Heart right ventricle (tissue), 16 donors: ENCODE measurements at regions not wholly inside any gene's neighbourhood (a gene's known extent, or its start where the extent isn't known, plus 50 kb on each side); places are given as distances from the start of the nearest gene placed in this dataset.

Experiments used
- ATAC-seq, 8 donors: fragments of 200-7000 bp; cut with Tn5 transposase; one replicate each; pipeline ENCODE4 v1.9.1; 2020; ENCODE audit warnings: mild to moderate bottlenecking in 8 of 8, moderate library complexity in 8 of 8, moderate number of reproducible peaks in 1 of 8
- DNase-seq, 2 donors: peaks; one replicate each; pipeline ENCODE4 v3.0.0-alpha.2; 2020
- H3K27ac ChIP-seq, 10 donors: fragments of 200-600 bp; sonication (generic) in 2 of 10; one replicate each; pipeline versions ENCODE4 v1.5.0 to v1.8.0; 2020 to 2022; ENCODE audit warnings: mild to moderate bottlenecking in 3 of 10
- H3K27me3 ChIP-seq, 7 donors: fragments of 200-600 bp; one replicate each; pipeline ENCODE4 v1.8.0; 2021 to 2022; ENCODE audit warnings: mild to moderate bottlenecking in 2 of 7
- H3K36me3 ChIP-seq, 9 donors: fragments of 200-600 bp; sonication (generic) in 1 of 9; one replicate each; pipeline versions ENCODE4 v1.5.0 to v1.8.0; 2020 to 2022; ENCODE audit warnings: mild to moderate bottlenecking in 2 of 9
- H3K4me1 ChIP-seq, 9 donors: fragments of 200-600 bp; sonication (generic) in 1 of 9; one replicate each; pipeline versions ENCODE4 v1.5.0 to v1.8.0; 2020 to 2022; ENCODE audit warnings: mild to moderate bottlenecking in 4 of 9
- H3K4me3 ChIP-seq, 10 donors: fragments of 200-600 bp; sonication (generic) in 2 of 10; one replicate each; pipeline versions ENCODE4 v1.5.0 to v1.8.0; 2020 to 2022; ENCODE audit warnings: mild to moderate bottlenecking in 7 of 10, moderate library complexity in 2 of 10
- H3K9me3 ChIP-seq, 11 donors: fragments of 200-600 bp in 10 of 11; sonication (generic) in 2 of 11; one replicate each; pipeline versions ENCODE4 v1.5.0 to v1.8.0; 2013 to 2022; ENCODE audit warnings: mild to moderate bottlenecking in 2 of 11, control low read depth in 1 of 11, moderate library complexity in 1 of 11
- CTCF ChIP-seq, 9 donors: fragments of 200-600 bp; sonication (generic) in 2 of 9; IDR thresholded peaks; one replicate each; pipeline versions ENCODE4 v1.5.0 to v1.8.0; 2021 to 2022; ENCODE audit warnings: antibody characterized with exemption in 9 of 9, mild to moderate bottlenecking in 5 of 9, moderate library complexity in 1 of 9
- WGBS, 2 donors: extraction: QIAGEN DNeasy Blood & Tissue Kit; methylation state at CpG; one replicate each; pipeline ENCODE4 v1.1.7; 2013; ENCODE audit warnings: inconsistent platforms in 1 of 2; 5-methylcytosine and 5-hydroxymethylcytosine counted together
- intact Hi-C, 10 donors: fragments of 100-400 bp; cut with DNase I; formaldehyde crosslinking; loops; one replicate each; pipeline versions ENCODE4 v1.11.1 to v1.14.2; 2022
- donor health status: Arrhythmogenic right ventricular cardiomyopathy.
- donor health status: ischemic (EF 13 %, LVEDD 7.1; RV severe dilation, severe dysfunction).
- donor health status: healthy with polysubstance abuse.
- donor health status: DM: no; HTN: yes; CAD: no.
- donor health status: DM: no; HTN: no; CAD: no.
- donor health status: ischemic (EF 25% LVEDD 6.9; RV normal size, moderate dysfunction).
- donor health status: ischemic (EF 25% LVEDD 5.7; RV mildly dilated, moderate dysfunction).
- donor health status: healthy.
- donor health status: DM: yes; HTN: yes; CAD: no.
- donor health status: Ischemic cardiomyopathy.
- donor health status: ischemic (EF 35%, LVEDD 5.7; RV mildly dilated, moderate dysfunction).
- donor health status: nonischemic (EF 11% LVEDD 7.7; RV severe dilation, severe dysfunction).
- donor health status: DM: yes; HTN: yes; CAD: no.
- donor health status: PGD.
- donor health status: ischemic (EF 29% LVEDD 5.4; RV normal size, mild dysfunction).
- donor health status: nonischemic (EF 23%, LVEDD 6.1; RV moderate dilation, normal function).

GRCh38 chr6:147057705-147058342, 146.4 kb upstream of the STXBP5 start:
- ATAC-seq = no peak

GRCh38 chr6:147058786-147059385, 145.3 kb upstream of the STXBP5 start:
- ATAC-seq (no peak), DNase-seq (no peak)
- Histone ChIP-seq H3K4me1 (peaks cover 0 to 5% (median 0%) of the 10 kb centered on the region in 9 donors), H3K27me3 (no peaks in the 10 kb centered on the region), H3K27ac (no peak overlapping the region), H3K4me3 (no peak overlapping the region), H3K9me3 (no peaks in the 10 kb centered on the region), H3K36me3 (no peaks in the 10 kb centered on the region)
- 22 to 32% methylated on average over 1 of the region's 1 CpG for WGBS, 2 donors
- intact Hi-C loops = loop anchor here in 1 of 10 donors (2.0 kb wide), 1 partner anchor 28 kb away; no protein-coding TSS in a partner anchor
- TF ChIP-seq CTCF (IDR thresholded peaks at IDR 0.05) = no peak

More at GRCh38 chr6:147057705-147058342, 146.4 kb upstream of the STXBP5 start:
- no peaks in the 10 kb centered on the region for H3K36me3 ChIP-seq
- H3K27me3 ChIP-seq = no peaks in the 10 kb centered on the region
- WGBS, 2 donors = 78 to 89% methylated on average over 3 of the region's 3 CpGs
- H3K27ac ChIP-seq = no peak overlapping the region
- peaks cover 0 to 5% (median 0%) of the 10 kb centered on the region in 9 donors for H3K4me1 ChIP-seq
- no peak overlapping the region for H3K4me3 ChIP-seq
- intact Hi-C loops = loop anchor here in 1 of 10 donors (2.0 kb wide), 1 partner anchor 27 kb away; no protein-coding TSS in a partner anchor
- no peak for DNase-seq
- no peak for TF ChIP-seq CTCF (IDR thresholded peaks at IDR 0.05)
- H3K9me3 ChIP-seq = no peaks in the 10 kb centered on the region

- no peak for TF ChIP-seq CTCF (IDR thresholded peaks at IDR 0.05)
- 83 to 84% methylated on average over 1 of the region's 1 CpG for WGBS, 2 donors
- no peaks in the 10 kb centered on the region for H3K27me3 ChIP-seq
- H3K9me3 ChIP-seq = no peaks in the 10 kb centered on the region
- H3K4me3 ChIP-seq = no peak overlapping the region
- peaks cover 0 to 5% (median 0%) of the 10 kb centered on the region in 9 donors for H3K4me1 ChIP-seq
- DNase-seq = no peak
- H3K27ac ChIP-seq = no peak overlapping the region
- intact Hi-C loops = no loop called here
- H3K36me3 ChIP-seq = no peaks in the 10 kb centered on the region
- ATAC-seq = no peak
These were observed 143.6 kb upstream of the STXBP5 start for GRCh38 chr6:147060636-147061035.

- peaks cover 0 to 5% (median 0%) of the 10 kb centered on the region in 9 donors for H3K4me1 ChIP-seq
- ATAC-seq (no peak), DNase-seq (no peak)
- 68 to 70% methylated on average over 1 of the region's 1 CpG for WGBS, 2 donors
- H3K9me3 ChIP-seq = no peaks in the 10 kb centered on the region
- H3K4me3 ChIP-seq = no peak overlapping the region
- TF ChIP-seq CTCF (IDR thresholded peaks at IDR 0.05) = no peak
- H3K36me3 ChIP-seq = no peaks in the 10 kb centered on the region
- no peak overlapping the region for H3K27ac ChIP-seq
- intact Hi-C loops = no loop called here
- no peaks in the 10 kb centered on the region for H3K27me3 ChIP-seq
These were observed 143.0 kb upstream of the STXBP5 start for GRCh38 chr6:147061252-147061651.
